ENCODE measurements at regions not wholly inside any gene's neighbourhood (a gene's known extent, or its start where the extent isn't known, plus 50 kb on each side); places are given as distances from the start of the nearest gene placed in this dataset.
A peak's percentile ranks its signal among the peaks of the same experiment; 100 is the strongest.

DNA sequence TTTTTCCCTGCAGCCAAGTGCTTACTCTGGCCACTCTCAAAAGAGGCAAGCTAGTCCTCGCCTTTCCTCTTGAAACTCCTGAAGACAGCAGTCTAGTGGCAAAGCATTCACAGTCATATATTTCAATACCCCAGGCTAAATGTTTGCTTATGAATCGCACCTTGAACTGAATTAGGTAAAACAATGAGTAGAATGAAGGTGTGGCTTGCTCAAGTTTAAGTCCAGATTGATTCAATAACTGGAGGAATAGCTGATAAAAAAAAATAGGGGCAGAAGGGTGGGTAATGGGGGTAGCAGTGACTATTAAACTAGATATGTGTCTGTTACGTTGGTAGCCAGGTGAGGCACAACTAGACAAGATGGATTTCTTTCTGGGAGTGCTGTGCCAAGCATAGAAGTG is 88.2 kb upstream of the EPB41L3 start:
- DNase-seq = no peak

DNA sequence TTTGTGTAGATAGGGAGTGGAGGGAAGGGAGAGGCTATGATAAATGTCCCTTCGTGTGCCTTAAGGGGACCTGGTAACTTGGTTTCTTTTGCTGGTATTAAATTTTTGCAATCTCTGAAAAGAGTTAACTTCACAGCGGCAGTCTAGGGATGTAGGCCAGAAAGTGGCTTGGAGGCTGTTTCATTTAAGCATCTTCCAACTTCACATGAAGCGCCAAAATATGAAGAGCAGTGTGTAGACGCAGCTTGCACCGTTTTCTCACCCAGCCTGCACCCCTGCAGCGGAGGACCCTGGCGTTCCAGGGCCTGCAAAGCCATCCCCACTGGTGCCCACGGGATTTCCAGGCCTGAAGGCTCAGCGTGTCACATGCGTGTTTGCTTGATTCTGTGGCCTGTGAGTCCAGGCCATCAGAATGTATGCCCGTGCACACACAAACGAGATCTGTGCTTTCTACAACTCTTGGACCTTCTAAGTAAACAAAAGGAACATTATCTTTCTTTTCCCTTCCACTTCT is 87.2 kb upstream of the EPB41L3 start:
- no peak for DNase-seq

DNA sequence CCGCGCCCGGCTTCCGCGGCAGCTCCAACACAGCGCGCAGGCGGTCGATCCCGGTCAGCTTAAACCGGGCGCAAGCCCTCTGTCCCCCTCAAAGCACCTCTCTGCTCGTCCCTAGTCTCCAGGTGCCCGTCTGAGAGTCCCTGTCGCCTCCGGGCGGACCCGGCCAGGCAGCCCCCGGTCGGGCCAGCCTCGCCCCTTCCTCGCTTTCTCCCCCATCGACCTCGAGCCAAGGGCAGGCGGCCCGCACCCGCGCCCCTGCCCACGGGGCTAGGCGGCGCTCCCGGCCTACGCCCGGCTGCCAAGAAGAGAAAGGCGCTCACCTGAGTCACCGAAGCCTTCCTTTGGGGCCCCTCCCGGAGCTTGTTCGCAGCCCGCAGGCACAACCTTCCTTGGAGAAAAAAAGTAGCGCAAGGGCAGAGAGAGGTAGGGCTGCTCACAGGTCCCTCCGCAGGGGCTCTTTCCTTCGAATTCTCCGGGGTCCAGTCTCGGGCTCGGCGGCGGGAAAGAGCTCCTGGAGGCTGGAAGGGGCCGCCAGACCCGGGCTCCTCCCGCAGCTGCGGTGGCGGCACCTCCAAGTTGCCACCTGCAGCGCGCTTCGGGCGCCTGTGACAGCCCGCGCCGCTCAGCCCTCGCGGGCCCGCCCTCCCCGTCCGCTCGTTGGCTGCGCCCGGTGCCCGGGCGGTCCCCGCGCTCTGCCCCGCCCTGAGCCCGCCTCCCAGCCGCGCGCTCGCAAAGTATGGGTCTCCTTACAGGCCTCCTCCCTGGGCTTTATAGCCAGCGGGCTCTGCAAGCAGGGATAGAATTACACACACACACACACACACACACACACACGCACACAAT is 86.5 kb upstream of the EPB41L3 start:
- peak; percentile 7 for DNase-seq

DNA sequence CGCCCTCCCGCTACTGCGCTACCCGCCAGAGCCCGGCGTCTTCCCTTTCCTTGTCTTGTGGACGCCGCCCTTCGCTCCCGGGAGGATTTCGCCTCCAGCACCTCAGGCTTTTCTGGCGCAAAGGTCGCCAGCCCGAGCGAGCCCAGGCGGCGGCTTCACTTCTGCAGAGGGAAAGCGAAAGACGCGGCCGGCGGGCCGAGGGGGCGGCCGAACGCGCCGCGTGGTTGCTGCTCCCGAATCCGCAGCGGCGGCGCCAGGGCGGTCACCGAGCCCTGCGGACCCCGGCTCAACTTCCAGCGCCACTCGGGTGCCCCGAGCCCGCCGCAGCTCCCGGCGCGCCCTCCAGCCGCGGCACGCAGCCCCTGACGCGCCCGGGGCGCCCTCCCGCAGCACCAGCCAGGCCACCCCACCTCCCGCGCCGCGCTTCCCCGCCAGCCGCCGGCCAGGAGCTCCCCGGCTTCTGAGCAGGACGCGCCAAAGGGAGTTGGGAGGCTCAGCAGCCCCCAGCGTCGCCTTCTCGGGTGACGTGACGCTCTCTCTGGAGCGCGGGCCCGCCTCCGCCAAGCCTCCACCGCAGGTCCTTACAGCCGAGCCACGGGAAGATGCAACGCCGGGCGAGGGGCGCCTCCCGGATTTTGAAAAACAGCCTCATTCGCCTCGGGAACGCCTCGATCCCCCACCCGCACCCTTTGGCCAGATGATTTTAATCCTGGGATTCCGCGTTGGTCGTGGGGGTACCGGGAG is 84.9 kb upstream of the EPB41L3 start:
- DNase-seq = no peak

DNA sequence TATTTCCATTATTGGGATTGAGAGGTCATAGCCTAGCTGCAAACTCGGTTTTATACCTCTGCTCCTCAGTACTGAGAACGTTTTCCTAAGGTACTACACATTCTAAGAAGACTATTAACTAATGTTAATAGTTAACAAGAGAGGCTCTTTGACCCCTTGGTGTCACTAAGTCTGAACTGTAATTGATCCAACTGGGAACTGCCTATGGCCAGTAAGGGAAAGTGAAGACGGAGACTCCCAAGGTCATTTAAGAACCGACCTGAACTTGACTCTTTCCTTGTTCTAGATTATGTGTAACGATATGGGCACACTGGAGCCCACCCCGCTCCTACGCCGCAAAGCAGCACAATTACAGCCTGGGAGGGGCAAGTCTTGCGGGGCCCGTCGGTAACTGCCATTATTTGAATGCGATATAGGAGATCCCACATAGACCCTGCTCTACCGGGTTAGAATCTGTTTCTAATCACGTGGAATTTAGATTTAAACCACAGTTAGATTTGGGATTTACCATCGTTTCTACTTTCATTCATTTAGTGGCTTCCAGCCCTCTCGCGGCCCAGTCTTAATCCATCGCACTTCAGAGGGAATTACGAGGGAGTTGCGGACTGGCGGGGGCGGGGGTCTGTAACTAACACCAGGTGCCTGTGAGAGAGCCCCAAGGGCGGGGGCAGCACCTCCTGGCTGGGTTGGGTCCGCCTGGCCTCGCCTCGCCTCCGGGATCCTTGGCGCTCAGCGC is 84.1 kb upstream of the EPB41L3 start:
- DNase-seq = no peak

DNA sequence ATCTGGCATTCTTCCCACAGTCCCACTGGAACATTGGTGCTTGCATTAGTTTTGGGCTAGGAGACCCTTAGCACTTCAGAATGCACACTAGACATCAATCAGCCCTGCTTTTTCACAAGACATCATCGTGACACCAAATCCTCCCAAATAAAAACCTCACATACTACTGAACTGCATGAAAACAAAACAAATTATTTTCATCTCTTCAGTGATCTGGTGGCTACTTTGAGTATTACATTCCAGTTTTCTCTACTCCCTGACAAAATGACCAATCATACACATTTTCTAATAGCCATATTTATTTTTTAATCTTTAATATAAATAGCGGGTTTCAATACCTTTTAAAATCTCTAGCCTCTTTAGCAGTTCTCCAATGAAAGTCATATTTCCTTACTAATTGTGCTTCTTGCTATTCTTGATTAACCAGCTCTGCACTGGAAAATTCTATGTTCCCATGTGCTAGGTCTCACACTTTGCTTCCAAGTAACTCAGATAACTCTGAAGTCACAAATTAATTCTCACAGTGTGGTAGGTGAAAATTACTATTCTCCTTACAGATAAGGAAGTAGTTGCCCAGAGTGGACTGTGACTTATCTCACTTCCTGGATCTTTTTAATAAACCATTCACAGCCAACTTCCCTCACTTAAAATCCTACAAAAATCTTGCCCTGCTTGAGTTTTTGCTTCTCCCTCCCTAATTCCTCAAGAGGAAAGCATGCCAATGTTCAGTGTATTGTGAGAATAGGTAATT is 82.5 kb upstream of the EPB41L3 start:
- no peak for DNase-seq

DNA sequence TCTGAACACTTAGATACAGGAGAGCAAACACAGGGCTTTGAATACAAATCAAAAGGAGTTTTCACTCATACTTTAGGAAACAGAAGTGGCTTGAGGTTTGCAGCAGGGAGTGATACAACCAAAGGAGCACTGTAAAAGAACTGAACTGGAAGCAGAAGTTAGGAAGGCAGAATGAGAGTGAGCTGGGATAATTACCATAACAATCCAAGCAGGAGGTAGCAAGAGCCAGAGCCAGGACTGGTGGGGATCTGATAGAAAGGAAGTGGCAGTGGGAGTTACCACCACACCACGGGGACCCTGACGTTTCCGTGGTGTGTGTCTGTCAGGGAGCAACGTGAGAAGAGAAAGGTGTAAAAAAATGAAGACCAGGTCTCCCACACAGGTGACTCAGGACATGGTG is 81.3 kb upstream of the EPB41L3 start:
- no peak for DNase-seq

DNA sequence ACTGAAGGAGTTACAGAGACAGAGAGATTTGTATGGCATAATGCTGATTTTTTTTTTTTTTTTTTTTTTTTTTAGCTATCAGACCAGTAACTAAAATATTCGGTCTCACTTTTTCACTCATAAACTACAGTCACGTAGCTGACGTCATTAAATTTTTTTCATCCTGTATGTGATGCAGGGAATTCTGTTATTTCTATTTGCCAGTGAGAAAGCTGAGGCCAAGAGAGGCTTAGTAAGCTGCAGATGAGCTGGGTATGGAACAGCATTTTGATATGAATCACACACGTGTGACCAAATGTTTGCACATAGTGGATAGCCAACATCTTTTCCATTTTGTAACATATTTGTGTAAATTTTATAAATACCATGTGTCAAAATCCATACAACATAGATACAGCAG is 79.1 kb upstream of the EPB41L3 start:
- no peak for DNase-seq

DNA sequence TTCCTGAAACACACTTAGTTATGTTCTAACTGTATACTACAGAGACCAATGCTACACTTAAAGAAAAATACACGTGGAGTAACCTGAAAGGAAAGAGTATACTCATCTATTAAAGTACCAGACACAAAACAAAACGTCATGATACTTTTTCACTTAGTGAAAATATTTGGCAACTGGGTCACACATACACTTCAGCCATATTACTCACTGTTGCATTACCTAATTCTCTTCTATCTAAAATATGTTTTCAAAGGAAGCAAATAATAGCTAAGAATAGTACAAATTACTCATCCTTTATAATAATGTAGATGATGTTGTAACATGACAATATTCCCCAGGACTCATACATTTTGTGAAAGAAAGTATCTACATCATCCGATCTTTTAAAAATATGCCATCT is 76.5 kb upstream of the EPB41L3 start:
- no peak for DNase-seq

DNA sequence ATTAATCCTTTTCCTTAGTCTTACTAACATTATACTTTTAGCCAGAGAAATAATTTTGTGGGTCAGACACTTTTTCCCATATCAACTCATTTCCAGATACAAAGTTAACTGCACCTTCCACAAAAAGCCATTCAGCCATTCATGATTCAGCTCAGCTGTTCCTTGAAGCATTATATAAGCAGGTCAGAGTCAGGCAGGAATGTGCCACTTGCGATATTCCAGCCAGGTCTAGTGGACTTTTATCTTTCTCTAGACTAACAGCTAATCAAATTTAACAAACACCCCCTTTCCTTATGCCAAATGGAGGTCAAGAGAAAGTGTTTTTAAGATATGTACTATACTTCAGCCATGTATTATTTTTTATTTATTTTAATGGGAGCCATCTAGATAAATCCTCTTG is 75.6 kb upstream of the EPB41L3 start:
- no peak for DNase-seq

DNA sequence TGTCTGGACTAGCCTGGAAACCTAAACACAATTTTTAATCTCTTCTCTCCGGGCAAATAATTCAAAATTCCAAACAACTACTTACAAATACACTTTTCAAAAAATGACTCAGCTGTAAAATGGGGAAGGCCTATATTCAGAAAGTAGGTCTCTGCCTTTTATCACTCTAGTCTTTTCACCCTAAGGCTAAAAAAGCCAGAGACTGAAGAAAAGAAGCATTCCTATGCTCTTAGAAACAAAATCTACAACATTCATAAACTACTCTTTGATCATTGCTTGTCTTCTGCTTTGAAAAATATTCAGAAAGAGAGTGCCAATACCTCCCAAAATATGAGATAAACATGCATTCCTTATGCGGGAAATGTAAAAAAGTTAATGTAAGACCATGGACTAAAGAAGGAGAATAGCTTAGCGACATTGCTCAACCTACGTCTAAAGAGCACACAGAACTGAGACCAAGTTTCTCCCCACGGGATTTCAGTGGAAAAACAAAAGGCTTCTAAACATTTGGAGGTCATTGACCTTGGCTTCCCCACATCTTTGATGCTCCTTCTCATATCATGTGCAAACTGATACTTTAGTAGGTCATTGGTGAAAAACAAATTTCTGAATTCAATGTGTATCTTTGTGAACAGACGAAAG is 74.4 kb upstream of the EPB41L3 start:
- DNase-seq = no peak

DNA sequence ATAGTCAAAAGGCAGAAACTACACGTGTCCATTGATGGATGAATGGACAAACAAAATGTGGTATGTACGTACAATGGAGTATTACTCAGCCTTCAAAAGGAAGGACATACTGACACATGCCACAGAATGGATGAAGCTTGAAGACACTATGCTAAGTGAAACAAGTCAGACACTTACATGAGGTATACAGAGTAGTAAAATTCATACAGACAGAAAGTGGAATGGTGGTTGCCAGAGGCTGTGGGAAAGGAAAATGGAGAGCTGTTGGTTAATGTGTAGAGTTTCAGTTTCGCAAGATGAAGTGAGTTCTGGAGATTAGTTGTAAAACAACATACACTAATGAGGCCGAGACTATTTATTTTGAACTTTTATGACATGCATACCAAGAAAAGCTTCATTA is 67.4 kb upstream of the EPB41L3 start:
- no peak for DNase-seq

DNA sequence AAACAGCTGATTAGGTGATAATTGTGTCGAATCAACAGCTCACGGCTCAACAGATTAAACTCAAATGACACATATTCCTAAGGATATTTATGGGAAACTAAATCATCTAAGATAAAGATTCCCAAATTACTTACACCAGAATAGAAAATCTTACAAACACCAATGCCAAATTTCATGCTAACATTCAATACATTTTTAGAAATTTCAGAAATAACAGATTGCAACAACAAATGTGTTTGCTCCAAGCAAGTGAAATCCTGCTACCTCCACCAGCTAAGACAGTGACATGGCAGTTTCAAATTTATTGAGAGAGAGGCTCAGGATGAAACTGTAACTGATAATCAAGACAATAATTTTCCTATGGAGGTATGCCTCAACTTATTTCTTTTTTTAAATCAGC is 65.0 kb upstream of the EPB41L3 start:
- no peak for DNase-seq

DNA sequence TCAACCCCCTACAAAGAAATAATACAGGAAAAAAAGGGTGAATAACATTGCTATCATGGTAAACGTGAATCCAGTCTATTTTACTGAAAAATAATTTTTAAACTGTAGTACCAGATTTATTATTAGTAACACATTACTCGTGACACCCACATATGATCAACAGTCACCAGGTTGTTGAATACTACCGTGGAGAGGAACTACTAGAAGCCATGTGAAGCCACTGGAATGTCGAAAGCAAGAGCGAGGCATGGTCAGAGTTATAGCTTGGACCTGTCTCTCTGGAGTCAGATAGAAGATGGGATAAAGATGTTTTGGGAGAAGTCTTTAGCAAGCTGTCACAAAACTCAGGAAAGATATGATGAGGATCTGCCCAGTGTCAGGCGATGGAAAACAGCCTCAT is 63.2 kb upstream of the EPB41L3 start:
- DNase-seq = no peak

DNA sequence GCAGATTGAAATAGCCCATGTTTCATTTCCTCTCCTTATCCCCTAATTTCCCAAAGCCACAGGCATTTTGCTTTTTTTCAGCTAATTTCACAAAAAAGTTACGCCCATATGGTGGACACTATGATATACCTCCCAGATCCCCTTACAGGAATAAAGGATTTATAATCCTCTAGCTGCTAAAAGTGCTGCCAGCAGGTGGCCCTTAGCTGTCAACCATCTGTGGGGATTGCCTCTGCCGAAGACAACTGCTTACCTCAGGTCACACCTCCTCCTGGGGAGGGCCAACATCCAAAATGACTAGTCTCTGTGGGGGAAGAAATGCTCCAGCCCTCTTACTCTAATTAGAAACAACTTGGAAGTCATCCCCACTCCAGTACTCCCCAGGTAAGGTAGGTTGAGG is 61.0 kb upstream of the EPB41L3 start:
- DNase-seq = no peak

DNA sequence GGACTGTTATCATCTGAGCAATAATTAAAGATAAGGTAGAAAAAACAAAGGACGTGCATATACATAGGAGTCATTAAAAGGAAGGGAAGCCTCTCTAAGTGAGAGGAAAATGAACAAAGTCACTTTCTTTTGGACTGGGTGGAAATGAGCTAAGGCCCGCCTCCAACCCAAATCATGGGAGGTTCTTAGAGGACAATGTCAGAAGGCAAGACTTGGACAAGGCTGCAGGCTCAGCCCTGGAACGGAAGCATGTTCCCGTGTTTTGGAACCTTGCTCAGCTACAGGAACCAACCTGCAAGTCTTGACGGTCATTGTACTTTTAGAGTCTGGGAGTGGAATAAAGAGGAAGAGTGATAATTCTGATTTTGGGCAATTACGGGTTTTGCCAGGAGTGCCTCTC is 59.4 kb upstream of the EPB41L3 start:
- DNase-seq = no peak

DNA sequence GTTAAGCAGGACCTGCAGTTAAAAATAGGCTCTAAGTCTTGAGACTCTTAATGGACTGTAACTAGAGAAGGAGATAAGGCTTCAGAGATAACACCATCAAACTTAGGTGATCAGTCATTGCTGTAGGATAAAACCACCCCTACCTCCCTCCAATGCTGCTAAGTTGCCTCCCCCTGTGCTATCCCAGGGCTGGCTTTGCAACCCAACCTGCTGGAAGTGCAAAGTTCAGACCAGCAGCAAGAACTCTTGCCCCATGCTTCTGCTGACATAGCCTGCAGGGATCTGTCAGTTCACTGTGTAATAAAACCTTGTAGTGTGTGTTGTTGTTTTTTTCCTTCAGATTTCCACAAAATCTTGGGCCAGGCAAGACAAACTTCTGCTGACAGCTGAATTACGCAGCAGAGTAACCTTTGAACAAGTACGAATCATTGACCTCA is 57.4 kb upstream of the EPB41L3 start:
- DNase-seq = no peak

DNA sequence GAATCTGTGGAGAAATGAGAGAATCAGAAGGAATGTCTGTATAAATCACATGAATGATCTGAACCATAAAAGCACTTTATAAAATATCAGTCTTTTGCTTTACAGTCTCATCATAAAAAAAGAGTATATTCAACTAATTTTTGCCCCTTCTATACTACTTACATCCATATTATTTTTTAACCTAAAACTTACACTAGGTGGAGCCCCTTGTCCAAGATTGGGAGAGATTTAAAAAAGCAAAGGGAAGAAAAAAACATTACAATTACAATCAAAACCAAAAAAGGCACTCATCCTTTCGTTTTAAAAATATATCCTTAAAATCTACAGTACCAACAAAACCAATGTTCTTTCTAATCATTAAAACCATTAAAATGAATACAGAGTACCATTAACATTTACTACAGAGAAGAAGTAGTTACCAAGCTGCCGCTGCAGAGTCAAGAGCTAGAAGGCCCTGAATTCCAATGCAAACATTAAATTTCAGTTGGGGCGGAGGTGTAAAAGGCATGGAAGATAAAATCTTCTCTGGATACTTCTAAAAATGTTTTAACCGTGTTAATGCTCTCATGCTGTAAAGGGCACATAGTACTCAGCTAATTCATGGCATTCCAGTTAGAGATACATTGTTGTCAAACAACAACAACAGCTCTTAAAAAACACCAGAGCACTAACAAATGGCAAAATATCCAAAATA is 56.7 kb upstream of the EPB41L3 start:
- DNase-seq = no peak

DNA sequence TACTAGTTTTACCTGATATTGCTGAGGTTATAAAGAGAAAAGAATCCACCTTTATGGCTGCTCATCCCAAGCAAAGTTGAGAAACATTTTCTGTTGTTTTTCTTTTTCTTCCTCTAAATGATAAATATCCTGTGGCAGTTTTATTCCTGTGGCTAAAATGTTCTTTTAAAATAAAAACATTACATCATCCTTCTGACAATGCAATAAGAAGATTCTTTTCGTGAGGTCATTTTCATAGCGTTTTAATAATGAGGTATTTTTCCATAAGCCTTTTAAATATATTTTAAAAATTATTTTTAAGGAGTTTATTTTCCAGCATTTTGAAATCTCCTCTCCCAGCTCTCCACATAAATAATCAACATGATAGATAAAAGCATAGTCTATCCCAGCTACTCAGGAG is 52.8 kb upstream of the EPB41L3 start:
- no peak for DNase-seq

Measured in CD4-positive, alpha-beta T cell treated with Interleukin-17A for 1 hour (primary cell).